HEK293 (cell line): ENCODE measurements at regions not wholly inside any gene's neighbourhood (a gene's known extent, or its start where the extent isn't known, plus 50 kb on each side); places are given as distances from the start of the nearest gene placed in this dataset.

Experiments
- CTCF ChIA-PET: fragments of 350-600 bp; formaldehyde crosslinking; extraction: SDS; loops from one replicate; lab custom pipeline; 2021; ENCODE audit warnings: antibody characterized with exemption; lab: Yijun Ruan, JAX
- POLR2A ChIA-PET: fragments of 300-600 bp; formaldehyde crosslinking; extraction: SDS; loops from one replicate; lab custom pipeline; 2020; ENCODE audit warnings: antibody characterized with exemption, inconsistent platforms; lab: Yijun Ruan, JAX
- H3K27ac ChIP-seq: fragments of 200-500 bp; sonication (Bioruptor generic); 2 replicates; pipeline ENCODE4 v1.5.1; 2014; ENCODE audit warnings: low read depth, low read length, control low read depth, inconsistent platforms; ENCODE audit errors: extremely low read depth
- H3K36me3 ChIP-seq, 2 experiments: fragments of 200-500 bp in 1 of 2; sonication (Bioruptor generic) in 1 of 2; 1 replicate in 1 of 2; 2 replicates in 1 of 2; pipeline ENCODE4 v1.5.1; 2014 to 2017; ENCODE audit warnings: inconsistent platforms in 2 of 2, low read length in 2 of 2; ENCODE audit not compliant: control insufficient read depth in 2 of 2, insufficient read depth in 1 of 2
- H3K4me1 ChIP-seq: fragments of 200-500 bp; sonication (Bioruptor generic); 2 replicates; pipeline ENCODE4 v1.5.1; 2014; ENCODE audit warnings: mild to moderate bottlenecking, low read length, inconsistent platforms; ENCODE audit not compliant: control insufficient read depth, insufficient read depth
- H3K4me3 ChIP-seq: 2 replicates; pipeline ENCODE4 v1.5.1; 2011; ENCODE audit warnings: low read depth, mild to moderate bottlenecking, control low read depth, low read length, moderate library complexity
- H3K9me3 ChIP-seq: fragments of 200-500 bp; sonication (Bioruptor generic); 2 replicates; pipeline ENCODE4 v1.5.1; 2014; ENCODE audit warnings: low read depth, low read length, inconsistent platforms; ENCODE audit not compliant: control insufficient read depth, insufficient read depth
- AEBP2 ChIP-seq: fragments of 450-650 bp; formaldehyde crosslinking; IDR thresholded peaks from 2 replicates; pipeline ENCODE4 v1.5.1; 2016; ENCODE audit warnings: missing biosample characterization, missing genetic modification characterization, borderline replicate concordance
- BCL11A ChIP-seq: fragments of 450-650 bp; formaldehyde crosslinking; IDR thresholded peaks from 2 replicates; pipeline ENCODE4 v1.5.1; 2016; ENCODE audit warnings: low read depth, missing biosample characterization, missing genetic modification characterization
- EGR2 ChIP-seq: fragments of 450-650 bp; formaldehyde crosslinking; IDR thresholded peaks from 2 replicates; pipeline ENCODE4 v1.5.1; 2016; ENCODE audit warnings: low read depth, missing biosample characterization, missing genetic modification characterization
- HIC1 ChIP-seq: fragments of 450-650 bp; formaldehyde crosslinking; IDR thresholded peaks from 2 replicates; pipeline ENCODE4 v1.5.1; 2016; ENCODE audit warnings: missing biosample characterization, missing genetic modification characterization
- KLF1 ChIP-seq: fragments of 450-650 bp; formaldehyde crosslinking; IDR thresholded peaks from 2 replicates; pipeline ENCODE4 v1.5.1; 2016; ENCODE audit warnings: missing biosample characterization, missing genetic modification characterization
- KLF10 ChIP-seq: fragments of 450-650 bp; IDR thresholded peaks from 2 replicates; pipeline ENCODE4 v1.5.1; 2018; ENCODE audit warnings: missing biosample characterization, mild to moderate bottlenecking, missing genetic modification characterization
- KLF17 ChIP-seq: fragments of 450-650 bp; formaldehyde crosslinking; IDR thresholded peaks from 2 replicates; pipeline ENCODE4 v1.5.1; 2016; ENCODE audit warnings: missing biosample characterization, missing genetic modification characterization
- KLF9 ChIP-seq: fragments of 450-650 bp; formaldehyde crosslinking; IDR thresholded peaks from 2 replicates; pipeline ENCODE4 v1.5.1; 2016; ENCODE audit warnings: missing biosample characterization, missing genetic modification characterization, low read depth
- MYNN ChIP-seq: fragments of 450-650 bp; formaldehyde crosslinking; IDR thresholded peaks from 2 replicates; pipeline ENCODE4 v1.5.1; 2016; ENCODE audit warnings: missing biosample characterization, missing genetic modification characterization, borderline replicate concordance
- PATZ1 ChIP-seq: fragments of 450-650 bp; formaldehyde crosslinking; IDR thresholded peaks from 2 replicates; pipeline ENCODE4 v1.5.1; 2016; ENCODE audit warnings: missing biosample characterization, missing genetic modification characterization
- PBX3 ChIP-seq: sonication (generic); formaldehyde crosslinking; IDR thresholded peaks from 2 replicates; pipeline ENCODE4 v1.8.1; 2022; ENCODE audit warnings: mild to moderate bottlenecking, moderate library complexity, missing genetic modification reagents
- PRDM1 ChIP-seq: fragments of 450-650 bp; formaldehyde crosslinking; IDR thresholded peaks from 2 replicates; pipeline ENCODE4; 2016; ENCODE audit warnings: missing biosample characterization, missing genetic modification characterization
- YY2 ChIP-seq: fragments of 450-650 bp; formaldehyde crosslinking; IDR thresholded peaks from 2 replicates; pipeline ENCODE4 v1.5.1; 2016; ENCODE audit warnings: missing biosample characterization, missing genetic modification characterization
- ZBTB6 ChIP-seq: fragments of 450-650 bp; formaldehyde crosslinking; IDR thresholded peaks from 2 replicates; pipeline ENCODE4 v1.5.1; 2017; ENCODE audit warnings: missing biosample characterization, missing genetic modification characterization
- ZFP69B ChIP-seq: fragments of 450-650 bp; formaldehyde crosslinking; IDR thresholded peaks from 2 replicates; pipeline ENCODE4 v1.5.1; 2016; ENCODE audit warnings: missing biosample characterization, missing genetic modification characterization
- ZNF121 ChIP-seq: fragments of 450-650 bp; formaldehyde crosslinking; IDR thresholded peaks from 2 replicates; pipeline ENCODE4 v1.5.1; 2016; ENCODE audit warnings: missing biosample characterization, missing genetic modification characterization
- ZNF2 ChIP-seq: fragments of 450-650 bp; formaldehyde crosslinking; IDR thresholded peaks from 2 replicates; pipeline ENCODE4 v1.5.1; 2016; ENCODE audit warnings: missing biosample characterization, missing genetic modification characterization
- ZNF23 ChIP-seq: fragments of 450-650 bp; formaldehyde crosslinking; IDR thresholded peaks from 2 replicates; pipeline ENCODE4 v1.5.1; 2016; ENCODE audit warnings: missing biosample characterization, missing genetic modification characterization, borderline replicate concordance
- ZNF292 ChIP-seq: fragments of 450-650 bp; formaldehyde crosslinking; IDR thresholded peaks from 2 replicates; pipeline ENCODE4 v1.5.1; 2016; ENCODE audit warnings: low read depth, missing biosample characterization, missing genetic modification characterization, borderline replicate concordance
- ZNF302 ChIP-seq: fragments of 450-650 bp; formaldehyde crosslinking; IDR thresholded peaks from 2 replicates; pipeline ENCODE4 v1.5.1; 2016; ENCODE audit warnings: missing biosample characterization, missing genetic modification characterization, low read depth
- ZNF521 ChIP-seq: fragments of 450-650 bp; formaldehyde crosslinking; IDR thresholded peaks from 2 replicates; pipeline ENCODE4 v1.5.1; 2017; ENCODE audit warnings: missing biosample characterization, mild to moderate bottlenecking, missing genetic modification characterization
- ZNF530 ChIP-seq: fragments of 450-650 bp; formaldehyde crosslinking; IDR thresholded peaks from 2 replicates; pipeline ENCODE4 v1.5.1; 2016; ENCODE audit warnings: low read depth, missing biosample characterization, missing genetic modification characterization
- ZNF555 ChIP-seq: fragments of 450-650 bp; formaldehyde crosslinking; conservative IDR thresholded peaks from 2 replicates; pipeline ENCODE4 v1.5.1; 2017; ENCODE audit warnings: missing biosample characterization, mild to moderate bottlenecking, missing genetic modification characterization, inconsistent platforms
- ZNF621 ChIP-seq: fragments of 450-650 bp; formaldehyde crosslinking; IDR thresholded peaks from 2 replicates; pipeline ENCODE4 v1.5.1; 2017; ENCODE audit warnings: missing biosample characterization, missing genetic modification characterization
- ZNF623 ChIP-seq: fragments of 450-650 bp; formaldehyde crosslinking; IDR thresholded peaks from 2 replicates; pipeline ENCODE4 v1.5.1; 2016; ENCODE audit warnings: missing biosample characterization, missing genetic modification characterization

- Histone ChIP-seq H3K27ac (no peak overlapping the region), H3K4me3 (no peak overlapping the region), H3K4me1 (no peaks in the 10 kb centered on the region), H3K9me3 (no peaks in the 10 kb centered on the region), H3K36me3 (no peaks in the 10 kb centered on the region)
- ChIA-PET POLR2A (no interaction called here), CTCF (no interaction called here)
- TF ChIP-seq ZNF292 (tag by site-specific recombination) (no peak), ZNF621 (tag by site-specific recombination) (no peak), MYNN (tag by site-specific recombination) (no peak), ZBTB6 (tag by site-specific recombination) (no peak), ZNF521 (tag by site-specific recombination) (no peak), KLF17 (tag by site-specific recombination) (no peak), PRDM1 (tag by site-specific recombination) (no peak), ZNF555 (tag by site-specific recombination) (no peak), ZNF2 (tag by site-specific recombination) (no peak), HIC1 (no peak), EGR2 (tag by site-specific recombination) (no peak)
These were observed 52.9 kb upstream of the ITGA11 start for GRCh38 chr15:68484696-68485400.

- POLR2A ChIA-PET: no interaction called here
- Histone ChIP-seq H3K36me3 (no peaks in the 10 kb centered on the region), H3K4me1 (no peaks in the 10 kb centered on the region), H3K9me3 (no peaks in the 10 kb centered on the region), H3K4me3 (no peak overlapping the region), H3K27ac (no peak overlapping the region)
- CTCF ChIA-PET: no interaction called here
- TF ChIP-seq AEBP2 (tag by site-specific recombination) (no peak), ZNF623 (tag by site-specific recombination) (no peak), KLF1 (tag by site-specific recombination) (no peak), ZNF302 (tag by site-specific recombination) (no peak), PBX3 (CRISPR knock-in tag) (no peak), BCL11A (no peak), PATZ1 (tag by site-specific recombination) (no peak), ZNF555 (tag by site-specific recombination) (no peak), ZNF530 (no peak), ZFP69B (tag by site-specific recombination) (no peak), ZNF23 (no peak), ZNF121 (no peak), KLF9 (tag by site-specific recombination) (no peak), KLF10 (tag by site-specific recombination) (no peak), YY2 (tag by site-specific recombination) (no peak)
These were observed 53.9 kb upstream of the ITGA11 start for GRCh38 chr15:68485721-68486360.
